Sigmoid colon (tissue), 6 donors: ENCODE measurements at regions not wholly inside any gene's neighbourhood (a gene's known extent, or its start where the extent isn't known, plus 50 kb on each side); places are given as distances from the start of the nearest gene placed in this dataset.

ENCODE experiments used
- DNase-seq: peaks from one replicate; pipeline ENCODE4 v3.0.0-alpha.2; 2019
- H3K27ac ChIP-seq, 4 donors: fragments of 200-600 bp; sonication (generic); one replicate each; pipeline ENCODE4 v1.5.1; 2016 to 2019; ENCODE audit warnings: mild to moderate bottlenecking in 1 of 4
- H3K27me3 ChIP-seq, 3 donors: fragments of 200-600 bp; sonication (generic); one replicate each; pipeline ENCODE4 v1.5.1; 2019; ENCODE audit warnings: mild to moderate bottlenecking in 1 of 3
- H3K36me3 ChIP-seq, 4 donors: fragments of 200-600 bp; sonication (generic); one replicate each; pipeline ENCODE4 v1.5.1; 2016 to 2019
- H3K4me1 ChIP-seq, 4 donors: fragments of 200-600 bp; sonication (generic); one replicate each; pipeline ENCODE4 v1.5.1; 2017 to 2019
- H3K4me3 ChIP-seq, 4 donors: fragments of 200-600 bp; sonication (generic); one replicate each; pipeline ENCODE4 v1.5.1; 2017 to 2019; ENCODE audit warnings: mild to moderate bottlenecking in 2 of 4, moderate library complexity in 1 of 4
- H3K9me3 ChIP-seq, 4 donors: fragments of 200-600 bp in 3 of 4; sonication (generic) in 3 of 4; one replicate each; pipeline versions ENCODE4 v1.5.1 to v1.6.1; 2013 to 2019
- CTCF ChIP-seq, 4 experiments: fragments of 450-650 bp in 3 of 4; fragments of 200-600 bp in 1 of 4; IDR thresholded peaks; one replicate each; pipeline ENCODE4 v1.5.1; 2016 to 2019; ENCODE audit warnings: antibody characterized with exemption in 4 of 4, mild to moderate bottlenecking in 3 of 4, moderate library complexity in 2 of 4
- EP300 ChIP-seq, 4 donors: sonication (generic); formaldehyde crosslinking; IDR thresholded peaks; one replicate each; pipeline ENCODE4 v1.6.1; 2017; ENCODE audit warnings: antibody characterized with exemption in 4 of 4
- POLR2A ChIP-seq, 2 donors: fragments of 450-650 bp; IDR thresholded peaks; one replicate each; pipeline ENCODE4 v1.6.1; 2016; ENCODE audit warnings: antibody characterized with exemption in 2 of 2, mild to moderate bottlenecking in 2 of 2, moderate library complexity in 2 of 2
- POLR2AphosphoS5 ChIP-seq, 4 donors: sonication (generic); formaldehyde crosslinking; IDR thresholded peaks; one replicate each; pipeline ENCODE4 v1.6.1; 2017; ENCODE audit warnings: antibody characterized with exemption in 4 of 4
- WGBS, 2 donors: extraction: QIAGEN DNeasy Blood & Tissue Kit; methylation state at CpG; one replicate each; pipeline ENCODE4 v1.1.7; 2013; 5-methylcytosine and 5-hydroxymethylcytosine counted together
- intact Hi-C: fragments of 100-400 bp; cut with DNase I; formaldehyde crosslinking; loops from one replicate; pipeline ENCODE4 v1.15.1; 2023
- donor health status: healthy with polysubstance abuse.
- donor health status: healthy.

DNA sequence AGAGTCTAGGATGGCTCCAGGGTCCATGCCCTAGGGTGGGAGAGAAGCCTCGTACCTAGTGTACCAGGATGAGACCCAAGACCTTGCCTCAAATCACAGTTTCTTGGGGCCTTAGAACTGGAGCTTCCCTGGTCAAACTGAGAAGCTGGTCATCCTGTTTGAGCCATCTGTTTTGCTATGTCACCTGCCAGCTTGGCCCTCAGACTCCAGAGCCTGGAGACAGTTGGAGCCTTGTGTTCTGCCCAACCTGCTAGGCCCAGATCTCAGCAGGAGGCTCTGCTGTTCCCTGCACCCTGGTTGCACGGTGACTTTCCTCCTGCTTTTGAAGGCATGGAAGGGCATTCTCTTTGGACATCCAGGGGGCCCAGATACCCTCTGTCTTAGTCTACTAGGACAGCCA lies 206.3 kb upstream of the ATP6AP2 start:
- Histone ChIP-seq H3K36me3 (no peaks in the 10 kb centered on the region), H3K9me3 (no peaks in the 10 kb centered on the region), H3K4me1 (no peaks in the 10 kb centered on the region), H3K27me3 (no peaks in the 10 kb centered on the region), H3K4me3 (no peak overlapping the region), H3K27ac (no peak overlapping the region)
- 94 to 95% methylated on average over 2 of the region's 2 CpGs for WGBS, 2 donors
- DNase-seq, result no peak
- intact Hi-C loops, result loop anchor here (10.0 kb wide), 1 partner anchor 60 kb away; no protein-coding TSS in a partner anchor
- TF ChIP-seq POLR2A (IDR thresholded peaks at IDR 0.05), result no peak
- no peak for TF ChIP-seq POLR2AphosphoS5 (IDR thresholded peaks at IDR 0.05)

DNA sequence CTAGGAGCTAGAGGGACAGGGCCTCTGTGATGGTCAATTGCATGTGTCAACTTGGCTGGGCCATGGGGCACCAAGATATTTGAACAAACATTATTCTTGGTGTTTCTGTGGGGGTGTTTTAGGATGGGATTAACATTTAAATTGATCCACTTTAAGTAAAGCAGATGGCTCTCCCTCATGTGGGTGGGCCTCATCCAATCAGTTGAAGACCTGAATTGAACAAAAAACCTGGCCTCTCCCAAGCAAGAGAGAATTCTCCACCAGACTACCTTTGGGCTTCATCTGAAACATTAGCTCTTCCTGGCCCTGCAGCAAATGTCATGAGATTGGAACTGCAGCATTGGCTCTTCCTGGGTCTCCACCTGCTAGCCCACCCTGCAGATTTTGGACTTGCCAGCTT lies 207.1 kb upstream of the ATP6AP2 start:
- Histone ChIP-seq H3K36me3 (no peaks in the 10 kb centered on the region), H3K9me3 (no peaks in the 10 kb centered on the region), H3K27me3 (no peaks in the 10 kb centered on the region), H3K4me3 (no peak overlapping the region), H3K4me1 (no peaks in the 10 kb centered on the region), H3K27ac (no peak overlapping the region)
- TF ChIP-seq POLR2AphosphoS5 (IDR thresholded peaks at IDR 0.05) (no peak), POLR2A (IDR thresholded peaks at IDR 0.05) (no peak), EP300 (IDR thresholded peaks at IDR 0.05) (no peak), CTCF (IDR thresholded peaks at IDR 0.05) (no peak)
- DNase-seq, result no peak
- intact Hi-C loops, result loop anchor here (10.0 kb wide), 1 partner anchor 61 kb away; no protein-coding TSS in a partner anchor

DNA sequence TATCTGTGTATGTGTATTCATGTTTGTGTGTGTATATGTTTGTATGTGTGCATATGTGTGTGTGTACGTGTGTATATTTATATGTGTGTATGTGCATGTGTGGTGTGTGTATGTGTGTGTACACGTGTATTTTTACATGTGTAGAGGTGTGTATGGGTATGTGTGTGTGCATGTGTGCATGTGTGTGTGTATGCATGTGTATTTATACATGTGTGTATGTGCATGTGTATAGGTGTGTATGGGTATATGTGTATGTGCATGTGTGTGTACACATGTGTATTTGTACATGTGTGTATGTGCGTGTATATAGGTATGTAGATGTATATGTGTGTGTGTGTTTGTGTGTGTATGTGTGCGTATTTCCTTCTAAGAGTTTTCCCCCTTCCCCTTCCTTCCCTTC lies 207.7 kb upstream of the ATP6AP2 start:
- WGBS, 2 donors, result 95 to 96% methylated on average over 4 of the region's 4 CpGs
- H3K27ac ChIP-seq, result no peak overlapping the region
- no peaks in the 10 kb centered on the region for H3K4me1 ChIP-seq
- no peak for TF ChIP-seq POLR2AphosphoS5 (IDR thresholded peaks at IDR 0.05)
- TF ChIP-seq EP300 (IDR thresholded peaks at IDR 0.05), result no peak
- TF ChIP-seq POLR2A (IDR thresholded peaks at IDR 0.05), result no peak
- TF ChIP-seq CTCF (IDR thresholded peaks at IDR 0.05), result no peak
- no peaks in the 10 kb centered on the region for H3K9me3 ChIP-seq
- no peaks in the 10 kb centered on the region for H3K27me3 ChIP-seq
- DNase-seq, result no peak
- intact Hi-C loops, result loop anchor here (10.0 kb wide), 1 partner anchor 62 kb away; no protein-coding TSS in a partner anchor
- no peak overlapping the region for H3K4me3 ChIP-seq
- H3K36me3 ChIP-seq, result no peaks in the 10 kb centered on the region

GRCh38 chrX:40371376-40371775 lies 209.4 kb upstream of the ATP6AP2 start:
- no peak for TF ChIP-seq POLR2A (IDR thresholded peaks at IDR 0.05)
- no peak for TF ChIP-seq POLR2AphosphoS5 (IDR thresholded peaks at IDR 0.05)
- TF ChIP-seq CTCF (IDR thresholded peaks at IDR 0.05), result no peak
- TF ChIP-seq EP300 (IDR thresholded peaks at IDR 0.05), result no peak
- intact Hi-C loops, result loop anchor here (10.0 kb wide), 1 partner anchor 63 kb away; no protein-coding TSS in a partner anchor
- Histone ChIP-seq H3K4me3 (no peak overlapping the region), H3K27ac (no peak overlapping the region), H3K36me3 (no peaks in the 10 kb centered on the region), H3K4me1 (no peaks in the 10 kb centered on the region), H3K27me3 (no peaks in the 10 kb centered on the region), H3K9me3 (no peaks in the 10 kb centered on the region)
- DNase-seq, result no peak
- 74 to 83% methylated on average over 6 of the region's 6 CpGs for WGBS, 2 donors

- WGBS, 2 donors, result 39 to 74% methylated on average over 6 of the region's 6 CpGs
- intact Hi-C loops, result no loop called here
- no peak overlapping the region for H3K4me3 ChIP-seq
- H3K36me3 ChIP-seq, result no peaks in the 10 kb centered on the region
- H3K9me3 ChIP-seq, result no peaks in the 10 kb centered on the region
- no peak overlapping the region for H3K27ac ChIP-seq
- H3K4me1 ChIP-seq, result no peaks in the 10 kb centered on the region
- H3K27me3 ChIP-seq, result no peaks in the 10 kb centered on the region
- DNase-seq, result no peak
- TF ChIP-seq POLR2AphosphoS5 (IDR thresholded peaks at IDR 0.05), result no peak
- no peak for TF ChIP-seq EP300 (IDR thresholded peaks at IDR 0.05)
- TF ChIP-seq CTCF (IDR thresholded peaks at IDR 0.05), result no peak
- no peak for TF ChIP-seq POLR2A (IDR thresholded peaks at IDR 0.05)
These were observed 212.1 kb upstream of the ATP6AP2 start for GRCh38 chrX:40368611-40369061.
